Stimulated activated CD4-positive, alpha-beta T cell treated with anti-CD3 and anti-CD28 coated beads, Interleukin-15, amount 100 ng/mL, for 24 hours (primary cell): ENCODE measurements at regions not wholly inside any gene's neighbourhood (a gene's known extent, or its start where the extent isn't known, plus 50 kb on each side); places are given as distances from the start of the nearest gene placed in this dataset.

ENCODE experiments used
- DNase-seq: peaks from one replicate; pipeline ENCODE4 v3.0.0-alpha.2; 2020

GRCh38 chr4:111681270-111681669, 464.0 kb upstream of the FAM241A start:
- DNase-seq: no peak

GRCh38 chr4:111681751-111682150, 463.5 kb upstream of the FAM241A start:
- no peak for DNase-seq

GRCh38 chr4:111685205-111685604, 460.0 kb upstream of the FAM241A start:
- no peak for DNase-seq

- DNase-seq: no peak
Measured at GRCh38 chr4:111689214-111689613, 456.0 kb upstream of the FAM241A start.

GRCh38 chr4:111689731-111690130, 455.5 kb upstream of the FAM241A start:
- DNase-seq: no peak

GRCh38 chr4:111693758-111694157, 451.5 kb upstream of the FAM241A start:
- no peak for DNase-seq

- DNase-seq: no peak
Measured at GRCh38 chr4:111695677-111696076, 449.6 kb upstream of the FAM241A start.

GRCh38 chr4:111696505-111696904, 448.7 kb upstream of the FAM241A start:
- DNase-seq: no peak

GRCh38 chr4:111697176-111697942, 447.9 kb upstream of the FAM241A start:
- no peak for DNase-seq

GRCh38 chr4:111698361-111698760, 446.9 kb upstream of the FAM241A start:
- no peak for DNase-seq

- no peak for DNase-seq
Measured at GRCh38 chr4:111699165-111699564, 446.1 kb upstream of the FAM241A start.

- DNase-seq: no peak
Measured at GRCh38 chr4:111701102-111701501, 444.2 kb upstream of the FAM241A start.

- no peak for DNase-seq
Measured at GRCh38 chr4:111707491-111707890, 437.8 kb upstream of the FAM241A start.

- DNase-seq: no peak
Measured at GRCh38 chr4:111712093-111712677, 433.1 kb upstream of the FAM241A start.

GRCh38 chr4:111713276-111713675, 432.0 kb upstream of the FAM241A start:
- no peak for DNase-seq

GRCh38 chr4:111717921-111718320, 427.3 kb upstream of the FAM241A start:
- no peak for DNase-seq

GRCh38 chr4:111718763-111719559, 426.3 kb upstream of the FAM241A start:
- no peak for DNase-seq

GRCh38 chr4:111720866-111721265, 424.4 kb upstream of the FAM241A start:
- no peak for DNase-seq

- DNase-seq: no peak
Measured at GRCh38 chr4:111722213-111722720, 423.0 kb upstream of the FAM241A start.

GRCh38 chr4:111736516-111736915, 408.7 kb upstream of the FAM241A start:
- DNase-seq: no peak

- DNase-seq: no peak
Measured at GRCh38 chr4:111744847-111745246, 400.4 kb upstream of the FAM241A start.

- DNase-seq: no peak
Measured at GRCh38 chr4:111748157-111748556, 397.1 kb upstream of the FAM241A start.

- no peak for DNase-seq
Measured at GRCh38 chr4:111754003-111754402, 391.3 kb upstream of the FAM241A start.

GRCh38 chr4:111755571-111755970, 389.7 kb upstream of the FAM241A start:
- DNase-seq: no peak
